ENCODE measurements at regions not wholly inside any gene's neighbourhood (a gene's known extent, or its start where the extent isn't known, plus 50 kb on each side); places are given as distances from the start of the nearest gene placed in this dataset.

DNA sequence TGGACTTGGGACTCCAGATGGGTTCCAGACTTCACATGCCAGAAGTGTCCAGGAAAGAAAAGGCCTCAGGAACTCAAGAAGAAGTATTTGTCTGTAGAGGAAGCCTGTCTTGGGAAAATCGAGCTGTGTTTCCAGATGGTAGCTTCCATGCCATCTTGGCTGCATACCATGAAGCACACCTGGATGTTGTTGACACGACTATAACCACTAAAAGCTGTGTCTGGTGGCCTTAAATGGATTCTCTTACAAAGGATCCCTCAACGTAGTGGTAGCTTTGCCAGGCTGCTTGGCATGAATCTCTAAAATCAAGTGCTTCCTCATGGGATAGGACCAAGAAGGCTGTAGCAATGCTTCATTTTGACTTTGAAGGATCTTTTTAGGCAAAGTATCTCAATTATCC, 313.4 kb upstream of the BOD1L1 start:
- intact Hi-C loops (cut with micrococcal nuclease), result no loop called here
- Mint-ChIP-seq H3K9me3 (peaks cover 0 to 4% of the 10 kb centered on the region in 2 donors), H3K36me3 (no peaks in the 10 kb centered on the region), H3K4me3 (no peak overlapping the region), H3K4me1 (peaks cover 0 to 5% of the 10 kb centered on the region in 2 donors), H3K27ac (no peak overlapping the region), H3K27me3 (ENCODE audit: low read depth in 2 of 2) (no peaks in the 10 kb centered on the region)
- no peak for DNase-seq
- no peak for ATAC-seq
- H3K9me3 ChIP-seq (ENCODE audit: control insufficient read depth, insufficient read depth, low read length), result no peaks in the 10 kb centered on the region
- no peaks in the 10 kb centered on the region for H3K27me3 ChIP-seq (ENCODE audit: control insufficient read depth, insufficient read depth, low read length)
- H3K4me3 ChIP-seq (ENCODE audit: low read length), result no peak overlapping the region
- no peaks in the 10 kb centered on the region for H3K4me1 ChIP-seq (ENCODE audit: control insufficient read depth, insufficient read depth, low read length)
- no peak overlapping the region for H3K27ac ChIP-seq (ENCODE audit: low read length)
- TF ChIP-seq, protein P1, sequence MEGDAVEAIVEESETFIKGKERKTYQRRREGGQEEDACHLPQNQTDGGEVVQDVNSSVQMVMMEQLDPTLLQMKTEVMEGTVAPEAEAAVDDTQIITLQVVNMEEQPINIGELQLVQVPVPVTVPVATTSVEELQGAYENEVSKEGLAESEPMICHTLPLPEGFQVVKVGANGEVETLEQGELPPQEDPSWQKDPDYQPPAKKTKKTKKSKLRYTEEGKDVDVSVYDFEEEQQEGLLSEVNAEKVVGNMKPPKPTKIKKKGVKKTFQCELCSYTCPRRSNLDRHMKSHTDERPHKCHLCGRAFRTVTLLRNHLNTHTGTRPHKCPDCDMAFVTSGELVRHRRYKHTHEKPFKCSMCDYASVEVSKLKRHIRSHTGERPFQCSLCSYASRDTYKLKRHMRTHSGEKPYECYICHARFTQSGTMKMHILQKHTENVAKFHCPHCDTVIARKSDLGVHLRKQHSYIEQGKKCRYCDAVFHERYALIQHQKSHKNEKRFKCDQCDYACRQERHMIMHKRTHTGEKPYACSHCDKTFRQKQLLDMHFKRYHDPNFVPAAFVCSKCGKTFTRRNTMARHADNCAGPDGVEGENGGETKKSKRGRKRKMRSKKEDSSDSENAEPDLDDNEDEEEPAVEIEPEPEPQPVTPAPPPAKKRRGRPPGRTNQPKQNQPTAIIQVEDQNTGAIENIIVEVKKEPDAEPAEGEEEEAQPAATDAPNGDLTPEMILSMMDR (IDR thresholded peaks at IDR 0.05), result no peak
- WGBS (ENCODE audit: insufficient coverage), result 70% methylated on average over 3 of the region's 3 CpGs
- no peaks in the 10 kb centered on the region for H3K36me3 ChIP-seq (ENCODE audit: control insufficient read depth, insufficient read depth, low read length)

DNA sequence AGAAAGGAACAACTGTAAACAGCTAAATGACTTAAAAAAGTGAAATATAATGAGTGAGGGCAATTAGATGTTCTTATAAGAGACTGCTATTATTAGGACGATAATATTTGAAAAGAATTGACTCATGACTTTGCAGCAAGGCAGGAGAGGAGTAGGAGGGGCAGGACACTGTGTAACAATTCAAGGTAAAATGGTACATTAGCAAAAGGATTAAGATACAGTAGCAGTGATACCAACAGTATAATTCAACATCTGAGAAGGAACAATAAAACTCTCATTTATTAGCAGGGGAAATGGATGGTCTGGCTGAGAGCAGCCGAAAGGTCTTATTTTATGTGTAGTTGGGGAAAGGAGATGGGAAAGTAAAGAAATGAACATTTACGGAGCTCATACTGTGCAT, 315.5 kb upstream of the BOD1L1 start:
- Histone ChIP-seq H3K27me3 (ENCODE audit: control insufficient read depth, insufficient read depth, low read length) (no peaks in the 10 kb centered on the region), H3K9me3 (ENCODE audit: control insufficient read depth, insufficient read depth, low read length) (no peaks in the 10 kb centered on the region), H3K4me3 (ENCODE audit: low read length) (no peak overlapping the region), H3K27ac (ENCODE audit: low read length) (no peak overlapping the region), H3K36me3 (ENCODE audit: control insufficient read depth, insufficient read depth, low read length) (no peaks in the 10 kb centered on the region), H3K4me1 (ENCODE audit: control insufficient read depth, insufficient read depth, low read length) (no peaks in the 10 kb centered on the region)
- WGBS (ENCODE audit: insufficient coverage), result 92% methylated on average over 3 of the region's 3 CpGs
- Mint-ChIP-seq H3K27ac (no peak overlapping the region), H3K27me3 (ENCODE audit: low read depth in 2 of 2) (no peaks in the 10 kb centered on the region), H3K36me3 (no peaks in the 10 kb centered on the region), H3K4me1 (peaks cover 0 to 5% of the 10 kb centered on the region in 2 donors), H3K9me3 (peaks cover 0 to 4% of the 10 kb centered on the region in 2 donors), H3K4me3 (no peak overlapping the region)
- ATAC-seq (no peak), DNase-seq (no peak)
- TF ChIP-seq, protein P1 (IDR thresholded peaks at IDR 0.05), result no peak
- intact Hi-C loops (cut with micrococcal nuclease), result no loop called here

DNA sequence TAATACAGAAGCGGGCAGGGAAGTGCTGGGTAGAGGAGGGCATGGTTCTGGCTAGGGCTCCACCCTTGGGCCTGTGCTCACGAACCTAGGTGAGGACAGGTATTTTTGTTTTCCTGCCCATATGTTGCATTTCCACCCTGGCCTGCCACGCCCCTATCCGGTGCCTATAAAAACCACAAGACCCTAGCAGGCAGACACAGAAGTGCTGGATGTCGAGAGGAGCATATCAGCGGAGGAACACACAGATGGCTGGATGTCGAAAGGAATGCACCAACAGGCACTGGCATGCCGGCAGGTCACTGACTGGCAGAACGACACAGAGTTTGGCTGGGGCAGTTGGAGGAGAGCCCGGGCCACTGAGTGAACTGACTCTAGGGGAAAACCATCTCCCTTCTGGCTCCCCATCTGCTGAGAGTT, 316.6 kb upstream of the BOD1L1 start:
- TF ChIP-seq, protein P1 (IDR thresholded peaks at IDR 0.05), result no peak
- ATAC-seq, result no peak
- no peaks in the 10 kb centered on the region for H3K4me1 ChIP-seq (ENCODE audit: control insufficient read depth, insufficient read depth, low read length)
- Mint-ChIP-seq H3K36me3 (no peaks in the 10 kb centered on the region), H3K27ac (no peak overlapping the region), H3K4me3 (no peak overlapping the region), H3K27me3 (ENCODE audit: low read depth in 2 of 2) (no peaks in the 10 kb centered on the region), H3K9me3 (peaks cover 0 to 4% of the 10 kb centered on the region in 2 donors), H3K4me1 (peaks cover 0 to 5% of the 10 kb centered on the region in 2 donors)
- intact Hi-C loops (cut with micrococcal nuclease), result no loop called here
- H3K36me3 ChIP-seq (ENCODE audit: control insufficient read depth, insufficient read depth, low read length), result no peaks in the 10 kb centered on the region
- H3K27me3 ChIP-seq (ENCODE audit: control insufficient read depth, insufficient read depth, low read length), result no peaks in the 10 kb centered on the region
- no peaks in the 10 kb centered on the region for H3K9me3 ChIP-seq (ENCODE audit: control insufficient read depth, insufficient read depth, low read length)
- H3K4me3 ChIP-seq (ENCODE audit: low read length), result no peak overlapping the region
- 90% methylated on average over 10 of the region's 10 CpGs for WGBS (ENCODE audit: insufficient coverage)
- DNase-seq, result no peak
- no peak overlapping the region for H3K27ac ChIP-seq (ENCODE audit: low read length)

DNA sequence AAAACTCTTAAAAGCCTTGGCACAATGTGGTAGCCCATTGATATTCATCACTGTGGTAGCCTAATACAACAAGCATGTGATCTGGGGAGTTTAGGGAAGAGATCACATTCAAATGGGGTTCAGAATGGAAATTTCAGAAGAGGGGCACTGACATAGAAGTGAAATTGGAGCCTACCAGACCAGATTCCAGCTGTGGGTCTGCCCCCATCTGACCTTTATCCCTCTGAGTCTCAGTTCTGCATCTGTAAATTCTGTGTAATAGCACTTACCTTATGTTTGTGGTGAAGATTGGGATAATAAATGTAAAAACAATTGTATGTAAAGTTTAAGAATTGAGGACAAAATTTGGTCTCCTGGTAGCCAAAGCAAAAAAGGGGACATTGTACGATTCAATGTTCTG, 320.4 kb upstream of the BOD1L1 start:
- no peaks in the 10 kb centered on the region for H3K36me3 ChIP-seq (ENCODE audit: control insufficient read depth, insufficient read depth, low read length)
- Mint-ChIP-seq H3K4me1 (no peaks in the 10 kb centered on the region), H3K36me3 (no peaks in the 10 kb centered on the region), H3K9me3 (peaks cover 2 to 4% of the 10 kb centered on the region in 2 donors), H3K27ac (no peak overlapping the region), H3K27me3 (ENCODE audit: low read depth in 2 of 2) (no peaks in the 10 kb centered on the region), H3K4me3 (no peak overlapping the region)
- no peak overlapping the region for H3K4me3 ChIP-seq (ENCODE audit: low read length)
- TF ChIP-seq, protein P1 (IDR thresholded peaks at IDR 0.05), result no peak
- DNase-seq (no peak), ATAC-seq (no peak)
- no peak overlapping the region for H3K27ac ChIP-seq (ENCODE audit: low read length)
- intact Hi-C loops (cut with micrococcal nuclease), result no loop called here
- WGBS (ENCODE audit: insufficient coverage), result 83% methylated on average over 1 of the region's 1 CpG
- H3K4me1 ChIP-seq (ENCODE audit: control insufficient read depth, insufficient read depth, low read length), result no peaks in the 10 kb centered on the region
- no peaks in the 10 kb centered on the region for H3K9me3 ChIP-seq (ENCODE audit: control insufficient read depth, insufficient read depth, low read length)
- H3K27me3 ChIP-seq (ENCODE audit: control insufficient read depth, insufficient read depth, low read length), result no peaks in the 10 kb centered on the region

All from natural killer cell (primary cell).